HG03103 (cell line): ENCODE measurements at regions not wholly inside any gene's neighbourhood (a gene's known extent, or its start where the extent isn't known, plus 50 kb on each side); places are given as distances from the start of the nearest gene placed in this dataset.

Source experiments
- ATAC-seq: cut with Tn5 transposase; IDR thresholded peaks from one replicate; pipeline ENCODE4 v1.9.1; 2021; ENCODE audit warnings: low read depth; ENCODE audit not compliant: unreplicated experiment

DNA sequence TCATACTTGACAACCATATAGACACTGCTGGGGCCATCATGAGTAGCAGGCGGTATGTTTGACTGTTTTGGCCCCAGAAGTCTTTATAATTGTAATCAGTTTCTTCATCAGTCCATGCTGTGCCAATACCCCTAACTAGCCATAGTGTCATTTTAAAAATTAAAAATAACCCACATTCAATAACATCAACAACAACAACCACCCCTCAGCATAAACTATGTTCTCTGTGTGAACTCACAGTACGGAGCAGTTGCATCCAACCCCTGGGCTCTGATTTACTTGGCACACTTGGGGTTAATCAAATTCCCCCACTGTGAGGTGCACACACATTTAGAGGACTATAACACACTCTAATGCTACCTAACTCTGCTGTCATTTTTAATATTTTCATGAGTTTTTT, 553.7 kb downstream of the USP25 start:
- ATAC-seq = no peak

DNA sequence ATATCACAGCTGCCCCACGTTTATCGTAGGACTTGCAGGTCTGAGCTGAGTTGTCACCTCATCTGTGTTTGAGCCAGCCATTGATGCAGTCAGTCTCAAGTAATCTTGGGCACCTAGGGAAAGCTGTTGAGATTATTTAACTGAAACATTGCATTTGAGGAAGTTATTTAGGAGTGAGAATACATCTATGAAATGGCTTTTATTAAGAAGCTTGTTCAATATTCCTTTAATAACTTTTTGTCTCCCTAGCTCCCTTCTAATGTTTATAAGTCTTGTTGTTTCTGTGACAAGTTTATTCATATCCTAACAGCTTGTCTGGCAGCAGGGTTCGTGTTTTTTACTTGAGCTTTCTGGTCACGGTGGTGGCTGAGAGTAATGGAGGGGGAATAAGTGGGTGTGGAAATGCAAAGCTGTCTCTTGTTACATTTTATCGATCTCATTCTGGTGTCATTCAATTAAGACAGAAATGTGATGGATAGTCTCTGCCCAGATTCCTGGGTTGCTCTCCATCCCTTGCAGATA, 555.9 kb downstream of the USP25 start:
- no peak for ATAC-seq

DNA sequence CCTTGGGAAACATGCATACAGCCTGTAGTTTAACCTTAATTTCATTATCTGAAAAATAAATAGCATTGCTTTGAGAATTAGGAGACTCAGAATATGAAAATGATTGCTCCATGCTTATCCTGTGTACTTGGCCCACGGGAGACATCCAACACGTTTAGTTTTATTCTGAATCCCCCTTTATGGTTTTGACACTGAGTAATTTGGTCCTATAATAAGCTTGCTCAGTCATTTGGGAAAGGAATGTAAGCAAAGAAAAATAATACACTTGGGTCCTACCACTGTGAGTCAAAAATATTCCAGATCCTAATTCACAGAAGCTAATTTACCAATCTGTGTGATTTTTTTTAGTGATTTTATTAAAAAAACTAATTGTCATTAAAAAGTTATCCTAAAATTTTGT, 557.3 kb downstream of the USP25 start:
- ATAC-seq = no peak

DNA sequence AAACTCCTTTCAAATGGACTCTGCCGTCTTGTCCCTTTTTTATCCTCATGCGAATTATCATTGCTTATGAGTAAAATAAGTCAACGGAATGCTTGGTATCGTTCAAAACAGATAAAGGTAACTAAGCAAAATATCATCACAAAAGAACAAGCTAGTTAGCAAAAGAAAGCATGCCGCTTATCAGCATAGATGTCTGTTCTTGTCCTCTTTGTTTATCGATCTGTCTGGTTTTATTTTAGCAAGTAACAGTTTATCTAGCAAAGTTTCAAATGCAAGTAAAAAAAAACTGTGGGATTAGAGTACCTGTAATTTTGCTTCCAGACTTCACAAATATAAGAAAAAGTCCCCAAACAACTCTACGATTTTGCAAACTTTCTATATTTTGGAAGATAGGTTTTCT, 561.5 kb downstream of the USP25 start:
- no peak for ATAC-seq

DNA sequence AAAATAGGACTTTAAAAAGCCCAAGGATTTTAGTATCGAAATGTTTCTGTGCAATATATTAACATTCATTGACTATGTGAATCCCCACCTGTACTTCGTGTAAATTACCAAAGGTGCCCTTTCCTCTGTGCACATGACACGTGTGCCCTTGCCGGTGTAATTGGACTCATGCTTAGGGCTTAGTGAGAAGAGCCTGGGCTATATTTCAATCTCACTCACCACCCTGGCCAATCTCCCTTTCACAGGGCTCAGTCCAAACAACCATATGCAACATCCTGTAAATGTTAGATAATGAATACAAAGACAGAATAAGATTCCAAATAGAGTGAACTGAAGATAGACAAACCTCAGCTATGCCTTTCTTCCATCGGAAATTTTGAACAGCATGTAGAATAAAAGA, 564.3 kb downstream of the USP25 start:
- no peak for ATAC-seq

DNA sequence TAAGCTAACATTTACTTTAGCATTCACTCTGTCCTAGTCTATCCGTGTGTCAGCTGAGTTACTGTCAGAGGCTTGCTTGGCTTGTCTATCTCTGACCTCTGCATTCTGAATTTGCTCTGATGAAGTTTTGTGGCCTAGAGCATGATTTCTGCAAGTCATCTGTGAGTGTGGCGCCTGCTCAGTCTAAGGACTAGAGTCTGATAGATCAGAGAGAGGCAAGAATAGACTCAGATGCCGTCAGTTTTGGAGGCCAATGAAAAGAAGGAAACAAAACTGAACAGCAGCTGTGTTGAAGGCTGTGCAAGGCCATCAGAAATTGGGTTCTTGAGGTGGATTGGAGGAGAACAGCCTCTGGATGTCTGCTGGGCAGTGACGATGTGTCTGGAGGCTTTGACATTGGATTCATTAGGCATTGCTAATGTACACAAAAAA, 573.1 kb downstream of the USP25 start:
- no peak for ATAC-seq

DNA sequence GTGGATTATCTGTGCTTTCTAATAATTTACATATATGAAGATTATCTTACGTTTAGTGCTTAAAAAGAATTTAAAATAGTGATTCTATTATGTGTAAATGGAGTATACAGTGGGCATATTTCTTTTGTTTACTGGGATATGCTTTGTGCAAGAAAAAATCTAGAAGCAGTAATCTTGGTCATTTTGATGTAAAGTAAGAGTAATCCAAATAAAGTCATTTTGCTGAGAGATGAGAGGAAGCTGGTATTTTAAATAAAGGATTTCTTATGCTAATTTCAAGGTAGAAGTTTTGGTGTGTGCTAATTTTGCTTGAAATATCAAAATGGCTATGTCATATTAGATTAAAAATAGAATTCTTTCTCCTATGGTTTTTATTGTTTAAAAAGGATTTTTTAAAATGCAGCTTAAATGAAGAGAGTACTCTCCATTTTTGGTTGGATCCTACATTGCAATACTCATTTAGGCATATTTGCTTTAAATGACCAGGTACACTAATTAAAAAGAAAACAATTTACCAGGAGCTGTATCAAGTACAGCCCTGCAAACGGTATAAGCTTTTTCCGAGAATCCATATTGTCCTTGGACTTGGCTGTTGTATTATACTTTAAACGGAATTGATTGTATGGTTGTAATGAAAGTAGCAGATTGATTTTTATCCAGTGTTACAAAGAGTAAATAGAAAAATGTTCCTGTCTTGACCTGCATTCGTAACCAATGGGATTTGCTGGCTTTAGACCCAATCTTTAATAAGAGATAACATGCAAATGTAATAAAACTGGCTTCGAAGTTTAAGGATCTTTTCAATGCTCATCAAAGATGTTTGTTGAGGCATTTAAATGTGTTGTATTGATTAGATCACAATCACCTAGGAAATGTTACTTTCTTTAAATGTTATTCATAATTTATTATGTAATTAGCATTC, 574.7 kb downstream of the USP25 start:
- no peak for ATAC-seq

DNA sequence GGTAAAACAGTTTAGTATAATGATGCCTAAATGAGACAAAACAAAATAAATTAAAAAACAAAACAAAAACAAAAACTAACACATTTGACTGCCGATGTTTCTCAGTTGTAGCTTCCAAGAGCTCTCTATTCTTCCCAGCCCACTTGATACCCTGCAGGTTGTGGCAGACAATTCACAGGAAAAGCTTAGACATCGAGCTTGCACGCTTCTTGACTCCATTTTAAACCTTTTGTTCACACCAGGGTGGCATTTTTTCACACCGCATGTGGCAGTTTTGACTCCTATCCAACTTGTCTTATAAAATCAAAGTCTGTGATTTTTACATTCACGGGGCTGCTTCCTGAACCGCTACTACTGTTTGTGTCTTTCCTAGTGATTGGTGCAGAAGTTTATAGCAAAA, 575.9 kb downstream of the USP25 start:
- ATAC-seq = no peak

DNA sequence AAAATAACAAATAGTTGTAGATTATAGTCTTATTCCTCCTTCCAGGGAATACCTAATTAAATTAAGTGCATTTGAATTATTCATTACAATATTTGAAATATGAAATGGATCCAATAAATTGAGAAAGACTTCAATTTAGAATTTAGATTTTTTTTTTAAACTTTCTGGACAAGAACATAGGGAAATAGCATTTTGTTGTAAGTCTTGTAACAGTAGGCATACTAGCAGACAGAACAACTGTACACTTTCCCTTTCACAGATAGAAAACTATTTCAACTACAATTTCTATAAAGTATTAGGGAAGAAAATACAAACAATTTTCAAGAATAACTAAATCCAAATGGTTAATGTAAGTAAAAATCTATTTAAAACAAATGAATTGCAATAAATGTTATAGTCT, 577.5 kb downstream of the USP25 start:
- no peak for ATAC-seq

DNA sequence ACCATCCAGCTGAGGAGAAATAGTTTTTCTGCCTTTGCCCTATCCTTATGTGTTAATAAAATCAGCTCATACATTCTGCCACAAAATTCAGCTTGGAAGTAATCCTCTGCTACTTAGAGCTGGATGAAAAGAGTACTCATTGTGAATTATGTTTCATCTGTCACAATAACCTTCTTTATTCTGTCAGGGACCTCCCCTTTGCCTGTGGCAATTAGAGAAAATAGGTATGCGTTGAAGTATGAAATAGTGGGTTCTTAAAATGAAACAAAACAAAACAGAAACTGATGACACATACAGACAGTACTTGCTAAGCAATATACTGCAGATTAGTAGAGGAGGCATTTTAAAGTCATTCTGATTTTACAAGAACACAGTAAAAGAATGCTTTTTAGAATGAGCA, 578.5 kb downstream of the USP25 start:
- peak; percentile 91 for ATAC-seq

DNA sequence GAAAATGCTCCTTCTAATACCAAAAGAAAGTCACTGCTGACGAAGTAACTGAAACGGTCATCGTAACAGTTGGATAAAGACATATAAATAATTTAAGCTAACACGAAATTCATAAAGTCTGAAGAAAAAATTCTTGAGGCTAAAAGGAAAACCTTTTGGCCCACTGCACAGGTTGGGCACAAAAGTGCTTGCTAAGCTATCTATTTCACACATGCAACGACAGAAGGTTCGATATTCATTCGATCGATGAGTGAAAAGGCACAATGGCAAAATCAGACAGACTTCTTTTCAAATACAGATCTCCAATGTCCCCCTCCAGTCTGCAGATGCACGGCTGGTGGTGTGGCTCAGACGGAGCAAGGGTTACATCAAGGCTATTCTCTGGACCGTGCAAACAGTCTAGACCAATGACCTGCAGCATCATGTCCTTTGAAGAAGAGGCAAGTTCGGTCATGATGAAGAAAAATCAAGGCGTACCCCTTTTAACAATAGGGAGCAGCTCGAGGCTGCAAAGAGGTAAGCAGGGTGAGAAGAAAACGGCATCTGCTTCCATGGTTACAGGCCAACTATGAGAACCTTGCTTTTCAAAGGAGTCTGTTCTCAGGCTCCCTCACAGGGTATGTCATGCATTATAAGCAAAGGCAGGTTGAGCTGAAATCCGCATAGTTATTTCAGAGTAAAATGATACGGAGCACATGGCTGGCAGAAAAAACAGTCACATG, 579.6 kb downstream of the USP25 start:
- no peak for ATAC-seq

DNA sequence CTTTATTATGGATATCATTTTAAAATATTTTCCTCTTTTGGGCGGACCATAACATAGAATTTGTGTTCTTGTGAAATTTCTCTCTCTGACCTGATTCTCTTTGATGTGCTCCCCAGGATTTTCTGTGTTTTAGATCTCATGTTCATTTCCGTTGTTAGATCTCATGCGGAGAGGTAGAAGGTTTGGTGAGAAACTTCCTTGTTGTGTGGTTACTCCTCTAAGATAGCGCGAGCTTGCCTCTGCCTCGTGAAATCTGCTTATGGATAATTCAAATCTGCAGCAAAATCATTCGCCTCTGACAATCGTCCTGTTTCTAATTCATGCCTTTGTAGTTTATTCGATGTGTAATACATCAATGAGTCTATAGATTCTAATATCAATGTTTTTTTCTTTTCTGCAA, 580.4 kb downstream of the USP25 start:
- no peak for ATAC-seq

DNA sequence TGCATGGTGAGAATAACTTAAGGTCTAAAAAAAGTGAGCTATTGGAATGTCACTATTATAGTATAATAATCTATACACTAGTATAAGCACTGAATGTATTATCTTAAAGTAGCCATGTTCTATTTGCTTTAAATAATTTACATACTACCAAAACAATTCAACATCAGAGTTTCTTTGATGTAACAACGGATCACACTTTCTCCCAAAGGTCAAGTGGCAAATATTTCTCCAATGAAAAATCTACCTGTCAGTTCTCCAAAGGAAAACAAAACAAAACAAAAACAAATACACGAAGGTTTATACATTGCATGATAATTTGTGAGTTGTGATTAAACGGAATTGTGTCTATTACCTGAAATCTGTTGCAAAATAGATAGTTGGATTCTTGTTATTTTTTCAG, 581.4 kb downstream of the USP25 start:
- ATAC-seq = no peak

DNA sequence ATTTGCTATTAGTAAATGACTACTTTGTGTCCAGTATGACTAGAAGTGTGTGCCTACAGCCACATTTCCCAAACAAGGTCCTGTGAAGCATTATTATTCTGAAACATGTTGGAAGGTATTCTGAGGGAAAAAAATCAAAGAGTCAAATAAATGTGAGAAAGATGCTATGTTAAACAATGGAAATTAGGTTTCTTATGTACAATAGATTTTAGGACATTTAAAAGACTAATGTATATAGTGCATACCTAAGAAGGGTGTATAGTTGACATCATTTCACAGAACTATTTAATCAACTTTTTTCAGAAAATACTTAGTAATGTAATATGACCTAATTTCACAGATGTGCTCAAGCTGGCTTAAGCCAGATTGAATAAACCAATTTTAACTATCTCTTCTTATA, 582.5 kb downstream of the USP25 start:
- ATAC-seq = no peak

DNA sequence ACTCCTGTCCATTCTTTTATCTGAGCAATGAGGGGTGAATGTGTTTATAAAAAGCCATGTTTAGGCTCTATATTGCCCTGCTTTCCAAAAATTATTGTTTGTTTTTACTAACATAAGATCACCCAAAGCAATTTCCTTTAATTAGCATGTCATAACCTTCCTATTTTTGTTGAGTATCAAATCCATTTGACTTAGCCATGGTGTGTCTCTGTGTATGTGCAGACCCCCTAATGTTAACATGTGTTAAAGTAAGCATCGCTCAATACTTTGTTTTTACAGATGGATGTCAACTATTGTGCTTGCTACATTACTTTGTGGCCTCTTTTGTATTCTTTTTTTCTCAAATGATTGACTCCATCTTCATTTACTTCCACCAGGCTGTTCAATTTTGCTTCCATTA, 585.4 kb downstream of the USP25 start:
- ATAC-seq = no peak

DNA sequence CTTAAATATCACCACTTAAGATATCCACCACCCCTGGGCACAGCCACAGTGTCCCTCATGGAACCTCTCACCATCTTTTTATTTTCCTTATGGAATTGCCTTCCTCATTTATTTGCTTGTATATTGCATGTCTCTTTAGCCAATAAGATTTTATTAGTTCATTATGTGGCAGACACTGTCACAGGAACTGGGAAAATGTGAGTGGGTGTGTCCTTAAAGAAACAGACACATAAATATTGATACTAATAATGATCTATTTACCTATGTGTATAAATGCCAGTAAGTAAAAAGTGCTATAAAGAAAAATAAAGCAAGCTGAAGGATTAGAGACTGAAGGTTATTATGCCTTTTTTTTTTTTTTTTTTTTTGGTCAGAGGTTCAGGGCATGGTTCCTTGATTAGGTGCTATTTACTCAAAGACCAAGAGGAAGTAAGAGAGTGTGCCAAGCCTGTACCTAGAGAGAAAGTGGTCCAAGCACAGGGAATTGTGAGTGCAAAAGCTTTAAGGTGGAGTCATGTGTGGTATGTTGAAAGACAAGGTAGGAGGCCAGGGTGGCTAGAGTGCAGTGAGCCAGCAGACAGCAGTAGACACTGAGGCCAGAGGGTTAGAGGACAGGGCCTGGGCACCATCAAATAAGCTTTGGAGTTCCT, 589.0 kb downstream of the USP25 start:
- no peak for ATAC-seq

DNA sequence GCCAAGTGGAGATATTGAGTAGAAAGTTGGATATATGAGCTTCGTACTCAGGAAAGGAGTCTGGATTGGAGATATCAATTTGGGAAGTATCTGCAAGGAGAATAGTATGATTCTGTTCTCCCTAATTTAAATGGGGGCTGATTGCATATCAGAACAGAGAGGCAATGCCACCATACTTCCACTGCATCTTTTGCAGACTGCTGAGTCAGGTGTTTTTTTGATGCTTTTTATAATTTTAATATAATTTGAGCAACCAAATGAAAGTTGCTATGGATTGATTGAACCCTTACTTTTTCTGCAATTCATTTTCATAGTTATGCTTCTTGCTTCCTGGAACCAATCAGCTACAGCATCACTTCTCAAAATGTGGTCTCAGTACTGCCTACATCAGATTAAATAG, 590.3 kb downstream of the USP25 start:
- no peak for ATAC-seq

DNA sequence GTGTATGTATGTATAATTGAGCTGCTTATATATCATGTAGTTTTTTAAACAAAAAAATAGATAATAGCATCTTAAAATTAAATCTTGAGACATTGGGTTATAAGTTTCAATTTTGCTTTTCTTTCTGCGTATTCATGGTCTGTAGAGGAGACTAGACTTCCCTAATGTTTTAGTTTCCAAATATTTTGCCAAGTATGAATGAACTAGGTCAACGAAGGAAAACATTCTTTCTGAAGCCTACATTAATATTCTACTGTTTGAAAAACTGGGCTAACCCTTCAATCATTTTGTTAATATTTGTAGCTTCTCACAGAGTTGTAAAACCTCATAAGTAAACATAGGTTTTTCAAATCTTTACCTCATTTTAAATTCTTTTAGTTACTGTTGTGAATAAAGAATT, 592.7 kb downstream of the USP25 start:
- ATAC-seq = no peak

DNA sequence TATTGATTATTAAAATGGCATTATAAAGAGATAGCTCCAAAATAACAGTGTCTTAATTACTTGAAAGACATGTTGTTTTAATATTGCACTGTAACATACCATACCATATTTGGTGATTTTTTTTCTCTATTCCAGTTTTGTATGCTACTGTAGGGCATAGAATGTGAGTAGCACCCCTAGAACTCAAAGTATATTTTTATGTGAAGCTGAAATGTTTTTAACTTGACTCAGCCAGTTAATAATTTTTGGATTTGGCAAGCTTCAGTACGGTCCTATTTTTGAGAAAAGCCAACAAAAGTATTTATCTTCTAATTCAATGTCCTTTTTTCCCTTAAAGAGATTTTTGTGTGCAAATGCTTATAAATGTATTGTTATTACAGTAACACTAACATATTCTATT, 593.8 kb downstream of the USP25 start:
- ATAC-seq = no peak

DNA sequence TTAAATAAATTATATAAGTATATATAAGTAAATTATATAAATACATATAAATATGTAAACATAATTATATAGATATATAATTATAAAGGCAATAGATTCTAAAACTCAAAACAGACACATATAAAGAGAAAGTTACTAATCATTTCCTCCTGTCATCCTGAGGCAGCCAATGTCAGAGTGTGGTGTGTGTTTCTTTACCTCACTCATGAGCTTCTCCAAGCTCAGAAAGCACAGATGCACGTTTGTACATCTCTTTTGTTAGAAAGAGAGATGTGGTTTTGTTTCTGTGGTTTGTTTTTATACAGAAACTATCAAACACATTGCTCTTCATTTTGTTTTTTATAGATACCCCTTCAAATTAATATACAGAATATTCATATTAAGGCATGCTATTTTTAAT, 594.8 kb downstream of the USP25 start:
- ATAC-seq = no peak
